HG03439 (cell line): ENCODE measurements at regions not wholly inside any gene's neighbourhood (a gene's known extent, or its start where the extent isn't known, plus 50 kb on each side); places are given as distances from the start of the nearest gene placed in this dataset.

Source experiments
- ATAC-seq: cut with Tn5 transposase; IDR thresholded peaks from one replicate; pipeline ENCODE4 v1.9.1; 2021; ENCODE audit warnings: mild to moderate bottlenecking, moderate library complexity; ENCODE audit not compliant: unreplicated experiment

- no peak for ATAC-seq
Observed at GRCh38 chr10:16348891-16349290, 87.9 kb upstream of the PTER start.

DNA sequence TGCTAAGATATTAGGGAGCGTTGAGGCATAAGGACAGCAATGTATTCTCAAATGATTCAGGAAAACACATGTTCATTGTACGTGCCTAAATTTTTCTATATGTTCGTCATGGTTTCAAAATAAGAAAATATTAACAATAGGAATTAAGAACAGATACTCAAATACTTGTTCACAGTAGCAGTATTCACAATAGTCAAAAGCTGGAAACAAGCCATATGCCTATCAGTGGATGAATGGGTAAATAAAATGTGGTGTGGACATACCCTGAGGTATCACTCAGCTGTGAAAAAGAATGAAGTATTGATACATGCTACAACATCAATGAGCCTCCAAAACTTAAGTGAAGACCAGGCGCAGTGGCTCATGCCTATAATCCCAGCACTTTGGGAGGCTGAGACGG, 84.7 kb upstream of the PTER start:
- ATAC-seq = no peak

GRCh38 chr10:16360001-16360400, 76.8 kb upstream of the PTER start:
- no peak for ATAC-seq

- no peak for ATAC-seq
Observed at GRCh38 chr10:16360425-16360824, 76.4 kb upstream of the PTER start.

GRCh38 chr10:16361086-16361485, 75.7 kb upstream of the PTER start:
- no peak for ATAC-seq

DNA sequence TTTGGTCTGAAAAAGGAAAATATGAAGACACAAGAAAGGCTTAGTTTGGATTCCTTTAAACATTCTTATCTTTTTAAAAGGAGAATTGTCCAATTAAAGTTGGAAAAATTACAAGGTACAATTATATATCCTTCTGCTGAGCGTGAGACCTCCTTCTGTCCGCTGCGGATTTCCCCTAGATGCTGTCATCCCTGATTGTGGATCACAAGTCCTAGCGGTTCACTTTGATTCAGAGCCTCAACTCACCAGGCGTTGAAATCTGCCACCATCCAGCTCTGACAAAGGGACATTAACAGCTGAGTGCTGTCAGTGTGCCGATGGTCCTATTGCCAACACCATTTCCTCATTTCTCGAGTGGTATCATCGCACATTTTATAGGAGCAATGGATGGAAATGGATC, 73.1 kb upstream of the PTER start:
- ATAC-seq = no peak

GRCh38 chr10:16367621-16368292, 69.1 kb upstream of the PTER start:
- ATAC-seq = no peak

- ATAC-seq = peak; percentile 93
Observed at GRCh38 chr10:16381083-16381482, 55.7 kb upstream of the PTER start.

- no peak for ATAC-seq
Observed at GRCh38 chr10:16384021-16384420, 52.8 kb upstream of the PTER start.

- ATAC-seq = no peak
Observed at GRCh38 chr10:16386855-16387254, 50.0 kb upstream of the PTER start.
